Colon (tissue), 2 donors: ENCODE measurements at regions not wholly inside any gene's neighbourhood (a gene's known extent, or its start where the extent isn't known, plus 50 kb on each side); places are given as distances from the start of the nearest gene placed in this dataset.

Experiments
- FAIRE-seq: peaks from 2 replicates; lab custom pipeline; 2012; peaks lifted over from hg19 to GRCh38; lab: Jason Lieb, UNC
- donor health status: control.
- donor health status: control.

DNA sequence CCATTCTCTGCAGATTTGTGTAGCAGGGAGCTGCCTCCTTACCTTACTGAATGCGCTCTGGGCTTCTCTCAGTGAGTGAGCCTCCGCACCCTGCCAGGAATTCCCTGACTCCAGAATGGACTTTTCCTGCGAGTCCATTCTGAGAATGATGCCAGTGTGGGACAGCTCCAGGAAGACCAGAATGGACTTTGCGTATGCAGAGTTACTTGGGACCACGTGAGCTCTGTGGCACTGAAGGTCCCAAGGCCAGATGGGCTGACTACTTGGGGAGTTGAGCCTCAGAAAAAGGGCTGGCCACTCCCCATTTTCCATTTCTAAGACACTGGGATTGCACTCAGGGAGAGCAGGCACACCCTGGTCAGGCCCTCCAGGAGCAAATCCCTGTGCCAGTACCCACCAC is 324.7 kb upstream of the ZMIZ1 start:
- no peak for FAIRE-seq

DNA sequence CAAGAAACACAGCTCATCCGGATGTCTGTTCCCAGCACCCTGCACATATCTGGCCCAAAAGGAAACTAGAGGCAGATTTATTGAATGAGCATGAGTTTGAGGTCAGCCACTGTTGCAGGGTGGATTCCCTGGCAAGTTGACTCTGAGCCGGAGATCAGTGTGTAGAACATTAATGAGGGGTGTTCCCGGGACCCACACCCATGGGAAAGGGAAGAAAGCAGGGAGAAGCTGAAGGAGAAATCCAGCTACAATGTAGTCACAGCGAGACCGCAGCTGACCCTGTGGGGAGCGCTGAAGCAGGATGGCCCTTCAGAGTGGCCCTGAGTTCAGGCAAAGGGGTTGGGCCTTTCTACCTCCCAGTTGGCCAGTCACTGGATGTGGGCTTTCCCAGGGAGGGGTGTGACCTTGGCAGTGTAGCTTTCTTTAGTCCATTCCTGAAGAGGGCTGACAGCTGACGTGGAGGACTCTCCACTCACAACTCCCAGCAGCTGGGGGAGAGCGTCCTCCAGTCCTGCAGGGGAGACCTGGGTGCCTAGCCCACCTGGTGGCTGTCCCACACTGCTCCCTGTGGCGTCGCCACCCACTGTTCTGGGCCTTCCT is 324.2 kb upstream of the ZMIZ1 start:
- no peak for FAIRE-seq

DNA sequence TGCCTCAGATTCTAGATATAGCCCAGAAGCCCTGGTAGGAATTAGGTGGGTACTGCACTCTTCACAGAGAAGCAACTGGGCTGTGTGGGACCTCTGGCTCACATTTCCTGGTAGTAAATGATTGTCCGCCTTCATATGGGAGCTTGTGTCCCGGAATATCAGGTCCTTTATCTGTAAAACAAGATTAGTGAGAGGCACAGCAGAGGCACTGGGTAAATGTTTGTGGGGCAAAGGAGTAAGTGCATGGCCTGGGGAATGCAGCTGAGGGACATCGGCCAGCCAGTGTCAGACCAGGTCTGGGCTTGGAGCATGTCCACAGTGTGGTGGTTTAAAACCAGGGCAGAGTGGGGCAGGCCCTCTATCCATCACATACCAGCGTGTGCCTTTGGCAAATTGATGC is 323.3 kb upstream of the ZMIZ1 start:
- FAIRE-seq = no peak

DNA sequence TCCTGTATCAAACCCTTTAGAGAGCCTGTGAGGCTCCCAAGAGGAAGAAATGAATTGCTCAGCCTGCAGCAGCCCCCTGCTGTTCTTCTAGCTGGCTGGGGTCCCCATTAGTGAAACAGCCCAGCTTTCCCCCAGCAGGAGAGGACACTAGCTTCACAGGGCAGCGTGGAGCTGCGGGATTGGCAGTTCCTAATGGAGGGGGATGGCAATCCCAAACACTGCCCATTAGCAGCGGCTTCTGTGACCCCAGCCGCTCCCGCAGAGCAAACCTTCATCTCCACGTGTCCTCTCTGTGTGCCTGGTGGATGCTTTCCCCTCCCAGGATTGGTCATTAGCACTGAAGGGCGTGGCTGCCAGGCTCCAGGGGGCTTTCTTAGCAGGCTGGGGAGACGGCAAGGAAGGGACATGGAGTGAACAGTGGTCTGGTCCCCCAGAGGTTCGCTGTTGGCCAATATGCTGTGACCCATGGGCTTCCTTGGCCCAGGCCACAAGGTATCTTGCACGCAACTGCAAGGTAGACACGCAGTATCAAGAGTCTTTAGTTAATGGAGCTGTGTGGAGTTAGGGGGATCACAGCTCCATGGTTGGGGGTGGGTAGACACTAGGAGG is 322.5 kb upstream of the ZMIZ1 start:
- no peak for FAIRE-seq

DNA sequence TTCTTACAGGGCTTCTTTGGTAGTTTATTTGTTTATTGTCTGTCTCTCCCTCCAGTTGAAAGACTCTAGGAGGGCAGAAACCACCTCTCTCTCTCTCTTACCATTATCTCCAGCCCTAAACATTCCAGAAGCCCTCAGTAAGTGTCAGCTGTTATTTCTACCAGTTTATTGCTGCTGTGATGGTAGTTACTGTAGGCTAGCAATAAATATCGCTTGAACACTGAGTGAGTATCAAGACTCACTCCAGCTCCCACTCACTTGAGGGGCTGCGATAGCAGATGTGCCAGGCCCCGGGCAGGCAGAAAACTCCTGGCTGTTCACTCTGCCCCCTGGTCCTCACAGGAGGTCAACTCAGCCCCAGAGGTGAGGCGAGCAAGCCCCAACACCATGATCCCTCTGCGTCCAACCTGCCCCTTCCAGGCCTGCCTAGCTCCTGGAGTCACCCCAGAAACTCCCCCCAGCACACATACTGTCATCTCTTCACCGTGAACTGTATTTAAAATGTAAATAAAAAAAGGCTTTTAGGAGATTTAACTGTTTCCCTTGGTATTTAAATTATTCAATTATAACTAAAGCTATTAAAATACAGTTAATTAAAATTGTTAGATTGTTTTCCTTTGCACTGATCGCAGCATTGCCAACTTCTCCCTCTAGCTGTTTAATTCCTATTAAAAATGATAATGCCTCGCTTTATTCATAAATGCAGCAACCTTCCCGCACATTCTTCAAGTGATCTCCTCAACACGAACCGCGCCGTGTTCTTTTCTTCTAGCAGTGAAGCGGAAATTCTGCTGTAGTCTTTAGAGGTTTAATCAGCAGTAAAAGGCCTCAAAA is 321.1 kb upstream of the ZMIZ1 start:
- no peak for FAIRE-seq

DNA sequence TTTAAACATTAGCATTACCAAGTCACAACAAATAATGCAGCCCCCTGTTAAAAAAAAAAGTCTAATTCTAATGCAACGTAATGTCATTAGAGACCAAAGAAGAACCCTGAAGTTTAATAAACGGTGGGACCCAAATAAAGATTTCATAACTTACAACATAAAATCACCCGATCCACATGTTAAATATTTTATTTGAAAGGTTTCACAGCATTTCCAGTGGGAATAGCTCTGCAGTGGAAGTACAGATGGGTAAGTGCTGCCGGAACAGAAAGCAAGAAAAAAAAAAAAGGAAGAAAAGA is 320.6 kb upstream of the ZMIZ1 start:
- FAIRE-seq = no peak

DNA sequence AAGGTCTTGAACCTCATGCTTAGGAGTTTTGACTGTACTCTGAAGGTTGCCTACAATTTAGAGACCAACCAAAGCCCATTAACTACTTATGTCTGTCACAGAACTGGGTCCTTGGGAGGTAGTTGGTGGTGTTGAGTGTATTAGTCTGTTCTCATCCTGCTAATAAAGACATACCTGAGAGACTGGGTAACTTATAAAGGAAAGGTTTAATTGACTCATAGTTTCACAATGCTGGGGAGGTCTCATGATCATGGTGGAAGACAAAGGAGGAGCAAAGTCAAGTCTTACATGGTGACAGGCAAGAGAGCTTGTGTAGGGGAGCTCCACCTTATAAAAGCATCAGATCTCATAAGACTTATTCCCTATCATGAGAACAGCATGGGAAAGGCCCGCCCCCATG is 319.6 kb upstream of the ZMIZ1 start:
- FAIRE-seq = no peak

DNA sequence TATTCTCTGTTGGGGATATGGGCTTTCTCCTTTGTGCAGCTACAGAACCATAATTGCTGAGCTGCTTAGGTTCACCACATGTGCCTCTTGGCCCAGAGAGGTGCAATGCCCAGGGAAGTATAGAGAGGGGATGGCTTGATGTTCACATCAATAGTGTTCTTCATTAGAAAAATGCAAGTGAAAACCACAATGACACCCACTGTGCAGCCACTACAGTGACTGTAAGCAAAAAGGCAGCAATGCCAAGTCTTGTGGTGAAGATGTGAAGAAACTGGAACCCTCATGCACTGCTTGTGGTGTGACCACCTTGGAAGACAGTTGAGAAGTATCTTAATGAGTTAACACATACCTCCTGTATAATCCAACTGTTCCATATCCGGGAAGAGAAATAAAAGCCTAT is 318.9 kb upstream of the ZMIZ1 start:
- FAIRE-seq = no peak

DNA sequence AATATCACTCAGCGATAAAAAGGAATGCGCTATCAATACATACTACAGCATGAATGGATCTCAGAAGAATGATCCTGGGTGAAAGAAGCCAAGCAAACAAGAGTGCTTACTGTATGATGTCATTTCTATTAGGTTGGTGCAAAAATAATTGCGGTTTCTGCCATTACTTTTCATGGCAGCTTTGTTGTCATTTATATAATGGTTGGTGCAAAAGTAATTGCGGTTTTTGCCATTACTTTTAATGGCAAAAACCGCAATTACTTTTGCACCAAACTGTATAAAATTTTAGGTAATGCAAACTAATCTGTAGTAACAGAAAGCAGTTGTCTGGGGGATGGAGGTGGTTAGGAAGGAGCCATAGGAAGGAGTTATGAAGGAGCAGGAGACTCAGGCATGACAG is 318.3 kb upstream of the ZMIZ1 start:
- no peak for FAIRE-seq

DNA sequence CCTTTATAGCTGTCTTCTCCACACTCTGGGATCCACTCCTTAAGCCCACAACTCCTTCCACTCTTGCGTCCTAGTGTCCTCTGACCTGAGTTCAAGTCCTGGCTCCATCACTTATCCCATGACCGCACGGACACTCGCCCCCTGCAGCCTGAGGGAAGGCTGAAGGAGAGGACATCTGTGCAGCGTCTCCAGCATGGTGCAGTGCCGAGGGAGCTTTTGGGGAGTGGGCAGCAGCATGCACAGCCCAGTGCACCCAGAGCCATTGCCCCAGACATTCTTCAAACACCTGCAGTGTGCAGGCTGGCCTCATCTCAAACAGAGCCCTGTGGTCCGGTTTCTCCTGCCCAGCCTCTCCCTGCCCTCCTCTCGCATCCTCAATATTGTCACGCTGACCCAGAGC is 317.1 kb upstream of the ZMIZ1 start:
- no peak for FAIRE-seq

DNA sequence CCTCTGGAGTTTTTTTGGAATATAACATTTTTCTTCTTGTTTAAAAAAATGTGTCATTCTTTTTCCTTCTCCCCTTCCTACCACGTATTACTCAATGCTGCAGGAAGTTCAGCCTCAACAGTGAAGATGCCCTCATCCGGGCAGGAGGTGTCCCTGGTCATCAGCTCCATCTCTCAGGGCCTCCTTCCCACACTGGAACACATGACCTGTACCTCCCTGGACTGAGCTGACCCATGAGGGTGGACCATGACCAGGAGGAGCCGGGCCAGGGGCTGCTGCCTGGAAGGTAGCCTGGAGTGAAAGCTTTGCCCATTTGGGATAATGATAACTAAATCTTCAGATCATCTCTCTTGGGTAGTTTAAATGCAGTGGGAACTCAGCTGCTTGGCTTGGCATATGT is 316.5 kb upstream of the ZMIZ1 start:
- FAIRE-seq = no peak

DNA sequence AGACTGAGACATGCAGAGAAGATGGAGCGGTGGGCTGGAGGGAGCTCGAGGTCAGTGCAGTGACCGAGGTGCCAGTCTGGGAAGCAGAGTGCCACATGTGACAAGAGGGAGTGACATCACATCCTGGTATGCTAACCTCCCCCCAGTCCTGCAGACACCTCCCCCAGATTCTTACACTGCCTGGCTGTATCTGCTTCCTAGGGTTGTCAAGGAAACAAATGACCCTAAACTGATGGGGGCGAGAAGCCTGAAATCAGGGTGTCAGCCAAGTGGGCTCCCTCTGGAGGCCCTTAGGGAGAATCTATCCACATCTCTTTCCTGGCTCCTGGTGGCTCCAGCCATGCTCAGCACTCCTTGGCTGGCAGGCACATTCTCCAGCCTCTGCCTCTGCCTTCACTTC is 316.1 kb upstream of the ZMIZ1 start:
- no peak for FAIRE-seq

DNA sequence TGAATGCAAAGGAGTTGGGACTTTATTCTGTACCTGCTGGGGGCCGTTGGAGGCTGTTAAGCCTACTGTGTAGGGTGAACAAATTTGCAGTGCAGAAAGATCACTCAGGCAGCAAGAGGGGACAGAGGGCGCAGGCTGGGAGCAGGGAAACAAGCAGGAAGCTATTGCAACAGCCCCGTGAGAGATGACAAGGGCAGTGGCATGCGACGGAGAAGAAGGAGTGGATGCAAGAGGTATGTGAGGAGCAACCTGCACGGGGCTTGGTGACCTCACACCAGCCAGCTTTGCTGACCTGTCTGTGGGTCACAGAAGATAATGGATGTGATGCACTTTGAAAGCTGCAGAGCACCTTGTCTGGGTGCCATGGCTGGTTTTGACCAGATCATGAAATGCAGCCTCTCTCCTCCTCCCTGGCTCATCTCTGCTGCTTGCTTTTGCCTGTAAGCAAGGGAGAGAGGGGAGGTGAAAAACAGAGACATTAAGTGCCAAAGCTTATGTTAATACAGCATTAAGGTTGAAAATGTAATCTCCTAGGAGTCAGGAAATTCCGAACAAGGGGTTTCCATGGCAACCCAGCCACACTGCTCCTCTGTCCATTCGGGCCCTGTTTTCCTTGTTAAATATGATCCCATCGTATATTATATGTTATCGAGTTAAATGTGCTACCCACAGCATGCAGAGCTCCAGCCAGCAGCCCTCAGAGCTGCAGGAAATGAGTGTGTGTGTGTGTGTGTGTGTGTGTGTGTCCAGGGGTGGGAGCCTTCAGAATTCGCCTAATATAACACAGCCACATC is 314.3 kb upstream of the ZMIZ1 start:
- FAIRE-seq = no peak

DNA sequence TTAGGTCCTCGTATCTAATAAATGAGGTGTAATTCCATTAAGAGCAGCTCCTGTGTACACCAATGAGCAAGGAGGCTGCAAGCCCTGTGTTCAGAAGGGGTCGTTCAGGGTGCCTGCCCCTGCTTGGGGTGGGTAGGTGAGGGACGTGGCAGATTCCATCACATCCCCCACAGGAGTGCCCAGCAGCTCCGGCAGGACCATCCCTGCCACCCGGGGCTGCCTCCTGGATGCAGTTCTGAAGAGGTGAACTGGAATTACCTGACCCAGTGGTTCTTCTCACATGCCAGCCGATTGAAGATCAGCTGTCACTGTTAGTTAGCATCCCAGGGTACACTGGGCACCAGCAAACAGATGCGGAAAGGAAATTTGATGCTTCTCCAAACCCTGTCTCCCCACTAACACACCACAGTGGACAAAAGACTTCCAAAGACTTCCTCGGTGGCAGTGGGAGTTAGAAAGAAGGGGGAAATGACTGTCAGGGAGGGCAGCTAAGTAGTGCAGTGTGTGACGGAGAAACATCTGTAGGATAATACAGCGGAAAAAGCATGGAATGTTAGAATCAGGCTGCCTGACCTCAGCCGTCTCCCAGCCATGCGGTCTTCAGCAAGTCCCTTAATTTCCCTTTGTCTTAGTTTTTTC is 313.6 kb upstream of the ZMIZ1 start:
- FAIRE-seq = no peak

DNA sequence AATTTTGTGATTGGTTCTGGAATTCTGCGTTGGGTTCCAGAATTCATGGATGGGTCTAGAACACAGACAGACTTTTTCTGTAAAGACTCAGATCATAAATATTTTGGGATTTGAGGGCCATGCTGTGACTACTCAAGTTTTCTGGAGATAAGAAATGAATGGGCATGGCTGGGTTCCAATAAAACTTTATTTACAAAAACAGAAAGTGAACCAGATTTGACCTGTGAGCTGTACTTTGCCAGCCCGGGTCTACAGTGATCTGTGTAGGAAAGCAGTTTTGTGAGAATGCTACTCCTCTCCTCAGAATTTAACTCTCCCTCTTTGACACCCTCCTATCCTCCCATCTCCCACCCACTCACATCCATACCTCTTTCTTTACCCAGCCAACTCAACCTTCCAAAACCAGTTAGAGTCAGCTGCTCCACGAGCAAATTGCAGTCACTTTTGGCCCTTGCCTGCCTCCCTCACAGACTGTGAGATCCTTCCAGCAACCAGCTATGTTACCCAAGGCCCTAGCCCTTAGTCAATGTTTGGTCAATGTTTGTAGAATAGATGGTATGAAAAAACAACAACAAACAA is 312.8 kb upstream of the ZMIZ1 start:
- FAIRE-seq = no peak

DNA sequence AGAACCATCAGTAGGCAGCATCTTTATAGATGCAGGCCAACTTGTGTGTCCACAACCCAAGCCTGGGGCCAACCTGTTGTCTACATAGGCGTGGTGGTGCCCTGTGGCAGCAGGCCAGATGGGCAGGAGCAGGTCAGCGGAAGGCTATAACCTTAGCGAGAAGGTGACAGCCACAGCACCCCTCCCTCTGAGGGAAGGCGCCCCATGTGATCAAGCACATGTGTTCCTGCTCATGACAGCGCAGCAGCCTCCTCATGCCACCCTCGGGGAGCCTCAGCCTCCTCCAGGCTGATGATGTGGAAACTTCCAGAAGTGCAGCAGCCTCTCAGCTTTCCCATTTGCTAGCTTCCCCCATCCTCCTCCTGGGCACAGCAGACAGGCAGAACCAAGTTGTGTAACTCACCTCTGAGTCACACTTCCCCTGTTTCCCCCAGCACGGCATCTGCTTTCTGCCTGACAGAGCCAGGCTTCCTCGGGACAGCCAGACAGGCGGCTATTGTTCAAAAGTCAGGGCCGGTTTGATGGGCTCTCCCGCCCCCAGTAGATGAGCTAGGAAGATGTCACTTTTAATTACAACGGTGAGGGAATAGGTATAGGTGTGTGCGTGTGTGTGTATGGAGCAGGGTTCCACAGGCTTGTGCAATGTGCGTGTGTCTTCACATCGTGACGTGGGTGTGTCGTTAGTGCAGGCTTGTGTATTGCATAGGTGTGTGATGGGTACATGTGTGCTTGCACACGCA is 312.0 kb upstream of the ZMIZ1 start:
- FAIRE-seq = no peak

DNA sequence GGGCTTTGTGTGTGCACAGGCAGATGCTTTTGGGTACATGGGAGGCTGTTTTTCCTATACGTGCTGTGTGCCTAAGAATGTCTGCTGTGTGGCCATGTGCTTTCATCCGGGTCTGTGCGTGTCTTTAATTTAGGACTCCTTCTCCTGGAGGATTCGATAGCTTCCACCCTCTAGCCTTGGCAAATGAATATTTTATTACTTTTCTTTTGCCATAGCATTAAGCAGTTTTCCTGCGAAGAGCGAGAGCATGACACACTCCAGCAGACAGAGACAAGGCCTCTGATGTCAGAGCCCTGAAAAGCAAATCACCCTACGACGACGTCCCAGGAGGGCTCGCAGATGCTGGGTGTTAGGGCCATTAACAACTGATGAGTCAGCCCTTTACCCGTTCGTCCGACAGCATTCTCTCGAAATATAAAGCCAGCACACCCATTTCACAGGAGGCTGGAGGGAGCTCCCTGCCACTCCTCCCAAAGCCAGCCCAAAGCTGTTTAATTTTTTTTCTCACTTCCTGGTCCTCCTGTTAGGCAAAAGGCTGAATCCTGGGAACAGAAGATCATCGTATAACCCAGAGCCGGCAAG is 311.3 kb upstream of the ZMIZ1 start:
- no peak for FAIRE-seq

DNA sequence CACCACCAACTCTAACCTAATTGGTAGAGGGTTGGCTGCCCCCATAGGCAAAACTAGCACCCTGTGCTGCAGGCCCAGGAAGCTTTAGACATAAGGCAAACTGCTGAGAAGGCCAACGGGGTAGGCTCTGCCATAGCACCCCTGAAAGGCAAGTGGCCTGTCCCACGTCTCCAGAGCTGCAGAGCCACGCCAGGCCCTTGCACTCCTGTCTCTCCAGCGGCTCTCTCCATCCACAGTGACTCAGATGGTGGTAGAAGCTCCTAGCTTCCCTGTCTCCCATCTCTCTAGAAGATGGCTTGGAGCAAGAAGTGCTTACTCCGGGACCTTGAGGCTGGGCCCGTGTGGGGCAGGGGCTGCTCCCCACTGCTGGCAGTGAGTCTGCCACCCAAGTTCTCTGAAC is 310.6 kb upstream of the ZMIZ1 start:
- FAIRE-seq = no peak

DNA sequence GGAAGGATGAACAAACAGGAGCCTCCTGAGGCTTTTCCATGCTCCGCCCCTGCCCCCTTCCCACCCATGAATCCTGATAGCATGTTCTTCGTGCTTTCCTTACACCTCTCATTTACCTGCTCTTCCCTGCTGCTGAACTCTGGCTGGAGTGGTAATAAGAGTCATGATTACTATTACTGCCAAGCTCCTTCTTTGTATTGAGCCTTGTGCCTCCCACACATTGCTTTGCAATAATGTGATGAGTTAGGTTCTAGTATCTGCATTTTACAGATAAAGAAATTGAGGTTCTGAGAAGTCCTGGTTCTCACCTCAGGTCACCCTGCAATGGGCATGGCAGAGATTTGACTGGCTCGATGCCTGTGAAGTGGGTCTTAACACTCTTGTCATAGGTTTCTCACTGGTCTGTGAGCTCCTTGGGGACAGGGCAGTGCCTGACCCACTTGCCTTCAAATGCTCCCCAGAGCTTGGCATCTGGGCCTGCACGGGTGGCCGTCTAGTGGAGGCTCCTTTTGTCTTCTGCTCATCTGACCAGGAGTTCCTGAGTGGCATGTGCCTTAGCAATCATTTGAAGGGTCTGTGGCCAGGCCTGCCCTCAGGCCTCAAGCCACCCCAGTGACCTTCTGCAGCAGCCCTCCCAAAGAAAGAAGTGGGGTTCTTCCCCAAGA is 309.2 kb upstream of the ZMIZ1 start:
- FAIRE-seq = no peak

DNA sequence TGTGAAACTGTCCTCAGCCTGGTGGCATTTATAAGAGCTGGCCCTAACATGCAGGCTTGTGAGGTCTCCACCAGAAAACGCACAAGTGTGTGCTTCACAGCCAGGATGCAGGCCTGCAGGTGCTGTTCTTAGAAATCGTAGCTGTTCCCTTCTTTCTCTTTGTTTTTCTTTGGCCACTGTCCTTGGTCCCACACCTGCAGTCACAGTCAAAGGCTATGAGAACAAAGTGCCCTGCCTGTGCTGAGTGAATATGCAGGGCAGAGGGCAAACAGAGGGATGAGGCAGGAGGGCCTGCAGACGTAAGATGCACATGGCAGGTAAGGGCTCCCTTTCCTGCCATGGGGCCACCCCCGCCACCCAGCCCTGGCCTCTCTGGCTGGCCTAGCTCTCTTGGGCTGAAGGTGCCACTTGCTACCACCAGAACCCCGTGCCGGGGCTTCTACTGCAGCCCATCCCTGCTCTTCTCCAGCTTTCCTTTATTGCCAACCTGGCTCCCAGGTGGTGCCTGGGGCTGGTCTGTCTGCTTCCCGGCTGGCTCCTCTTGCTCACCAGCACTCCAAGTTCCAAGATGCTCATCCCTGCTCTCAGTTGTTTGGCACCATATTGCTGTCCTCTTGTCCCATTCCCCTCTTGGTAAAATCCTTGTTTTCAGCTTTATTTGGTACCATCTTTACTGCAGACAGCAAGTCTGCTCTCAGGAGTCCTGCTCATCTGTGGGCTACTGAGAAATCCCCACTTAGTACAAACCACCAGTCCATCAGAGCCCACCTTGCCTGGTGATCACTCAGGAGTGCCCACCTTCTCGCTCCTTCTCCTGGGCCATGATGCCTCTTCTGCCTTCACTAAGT is 308.1 kb upstream of the ZMIZ1 start:
- no peak for FAIRE-seq
